ENCODE measurements at regions not wholly inside any gene's neighbourhood (a gene's known extent, or its start where the extent isn't known, plus 50 kb on each side); places are given as distances from the start of the nearest gene placed in this dataset.

DNA sequence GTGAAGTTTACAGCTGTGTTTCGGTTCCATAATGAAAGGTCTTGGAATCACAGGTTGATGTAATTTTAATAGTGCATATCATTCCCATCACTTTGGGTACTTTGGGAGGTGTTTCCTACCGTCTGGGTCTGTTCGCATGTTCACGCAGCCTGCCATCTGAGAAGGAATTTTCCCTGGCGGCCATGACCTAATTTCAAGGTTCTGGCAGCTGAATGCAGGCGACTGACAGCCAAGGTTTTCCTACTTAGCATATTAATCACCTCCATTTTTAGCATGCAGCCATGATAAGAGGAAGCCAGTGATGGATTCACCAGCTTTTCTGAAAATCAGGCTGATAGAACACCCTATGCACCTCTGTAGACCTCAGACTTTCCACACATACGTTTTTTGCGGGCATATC lies 319.1 kb upstream of the TMEM229A start:
- no peak overlapping the region for H3K9ac ChIP-seq (ENCODE audit: insufficient read depth, low read depth, low read length)
- DNase-seq (ENCODE audit: low spot score) (no peak), ATAC-seq (no peak), FAIRE-seq (no peak)
- intact Hi-C loops (cut with micrococcal nuclease; ENCODE audit: unreplicated experiment) (no loop called here), in situ Hi-C loops (cut with HindIII; ENCODE audit: extremely low pct_ligation_motif_present, low pct_unique_long_range_greater_than_20kb) (no loop called here)
- POLR2A ChIA-PET, result no interaction called here
- no peaks in the 10 kb centered on the region; the same call in 1 of the 2 replicates for H3K9me3 ChIP-seq (ENCODE audit: low read length)
- H3K79me2 ChIP-seq (ENCODE audit: insufficient read depth, low read length), result no peaks in the 10 kb centered on the region
- TF ChIP-seq TARDBP (CRISPR knock-in tag; IDR thresholded peaks at IDR 0.05), result no peak
- no peak for TF ChIP-seq ETV5 (CRISPR knock-in tag; IDR thresholded peaks at IDR 0.05; ENCODE audit: borderline replicate concordance)
- TF ChIP-seq, protein P1, sequence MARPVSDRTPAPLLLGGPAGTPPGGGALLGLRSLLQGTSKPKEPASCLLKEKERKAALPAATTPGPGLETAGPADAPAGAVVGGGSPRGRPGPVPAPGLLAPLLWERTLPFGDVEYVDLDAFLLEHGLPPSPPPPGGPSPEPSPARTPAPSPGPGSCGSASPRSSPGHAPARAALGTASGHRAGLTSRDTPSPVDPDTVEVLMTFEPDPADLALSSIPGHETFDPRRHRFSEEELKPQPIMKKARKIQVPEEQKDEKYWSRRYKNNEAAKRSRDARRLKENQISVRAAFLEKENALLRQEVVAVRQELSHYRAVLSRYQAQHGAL (CRISPR knock-in tag; IDR thresholded peaks at IDR 0.05; ENCODE audit: not compliant biosample characterization), result no peak
- TF ChIP-seq ZNF563 (CRISPR knock-in tag; IDR thresholded peaks at IDR 0.05), result no peak
- TF ChIP-seq HOXA7 (CRISPR knock-in tag; IDR thresholded peaks at IDR 0.05), result no peak
- H3K4me1 ChIP-seq (ENCODE audit: insufficient read depth, low read length), result no peaks in the 10 kb centered on the region
- WGBS (ENCODE audit: low lambda C conversion rate), result 15% methylated on average over 8 of the region's 8 CpGs
- no TSS peak for BruUV-seq (replicated peaks)
- no peaks in the 10 kb centered on the region for H3K36me3 ChIP-seq (replicated peaks in 1 of 2; ENCODE audit: control insufficient read depth in 1 of 2, insufficient read depth in 2 of 2, low read length in 2 of 2)
- H4K20me1 ChIP-seq (ENCODE audit: insufficient read depth, low read length), result no peaks in the 10 kb centered on the region
- H3K27me3 ChIP-seq (ENCODE audit: control insufficient read depth in 1 of 2, insufficient read depth in 2 of 2, low read length in 2 of 2), result no peaks in the 10 kb centered on the region
- no peak overlapping the region for H3K4me2 ChIP-seq (ENCODE audit: low read depth, low read length)
- H3K4me3 ChIP-seq (replicated peaks in 1 of 3; ENCODE audit: insufficient read depth in 1 of 3, low read depth in 2 of 3, low read length in 3 of 3), result no peak overlapping the region
- CTCF ChIA-PET (ENCODE audit: low intra/inter-chr PET ratio, low total read pairs), result no interaction called here
- H2AFZ ChIP-seq (ENCODE audit: low read length), result no peak overlapping the region
- no peak overlapping the region for H3K27ac ChIP-seq (ENCODE audit: extremely low read length, insufficient read depth, low read length)

DNA sequence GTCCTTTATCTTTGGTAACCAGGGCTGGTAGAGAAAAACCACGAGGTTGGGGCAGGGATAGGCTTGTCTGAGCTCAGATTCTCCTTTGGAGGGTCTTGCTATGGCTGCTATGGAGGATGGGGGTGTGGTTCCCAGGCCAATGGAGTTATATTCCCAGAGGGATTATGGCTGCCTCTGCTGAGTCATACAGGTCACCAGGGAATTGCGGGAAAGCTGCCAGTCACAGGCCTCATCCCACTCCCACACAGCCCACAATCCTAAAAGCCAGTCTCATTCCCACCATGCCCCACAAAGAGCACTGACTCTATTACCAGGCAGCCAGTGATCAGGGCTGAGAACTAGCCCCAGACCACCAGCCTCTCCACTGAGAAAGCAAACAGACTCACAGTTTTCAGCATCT lies 316.6 kb upstream of the TMEM229A start:
- no peak overlapping the region for H3K27ac ChIP-seq (ENCODE audit: extremely low read length, insufficient read depth, low read length)
- H3K4me3 ChIP-seq (replicated peaks in 1 of 3; ENCODE audit: insufficient read depth in 1 of 3, low read depth in 2 of 3, low read length in 3 of 3), result no peak overlapping the region
- ChIA-PET POLR2A (no interaction called here), CTCF (ENCODE audit: low intra/inter-chr PET ratio, low total read pairs) (no interaction called here)
- BruUV-seq (replicated peaks), result no TSS peak
- no peak overlapping the region for H3K4me2 ChIP-seq (ENCODE audit: low read depth, low read length)
- DNase-seq (ENCODE audit: low spot score) (no peak), FAIRE-seq (no peak), ATAC-seq (no peak)
- H3K79me2 ChIP-seq (ENCODE audit: insufficient read depth, low read length), result no peaks in the 10 kb centered on the region
- 0% methylated on average over 1 of the region's 2 CpGs for WGBS (ENCODE audit: low lambda C conversion rate)
- H3K9ac ChIP-seq (ENCODE audit: insufficient read depth, low read depth, low read length), result no peak overlapping the region
- no peaks in the 10 kb centered on the region for H3K27me3 ChIP-seq (ENCODE audit: control insufficient read depth in 1 of 2, insufficient read depth in 2 of 2, low read length in 2 of 2)
- H4K20me1 ChIP-seq (ENCODE audit: insufficient read depth, low read length), result no peaks in the 10 kb centered on the region
- in situ Hi-C loops (cut with HindIII; ENCODE audit: extremely low pct_ligation_motif_present, low pct_unique_long_range_greater_than_20kb), result no loop called here
- intact Hi-C loops (cut with micrococcal nuclease; ENCODE audit: unreplicated experiment), result no loop called here
- H3K9me3 ChIP-seq (ENCODE audit: low read length), result no peaks in the 10 kb centered on the region; the same call in 1 of the 2 replicates
- no peaks in the 10 kb centered on the region for H3K4me1 ChIP-seq (ENCODE audit: insufficient read depth, low read length)
- H2AFZ ChIP-seq (ENCODE audit: low read length), result no peak overlapping the region
- H3K36me3 ChIP-seq (replicated peaks in 1 of 2; ENCODE audit: control insufficient read depth in 1 of 2, insufficient read depth in 2 of 2, low read length in 2 of 2), result no peaks in the 10 kb centered on the region
- TF ChIP-seq, protein P2, sequence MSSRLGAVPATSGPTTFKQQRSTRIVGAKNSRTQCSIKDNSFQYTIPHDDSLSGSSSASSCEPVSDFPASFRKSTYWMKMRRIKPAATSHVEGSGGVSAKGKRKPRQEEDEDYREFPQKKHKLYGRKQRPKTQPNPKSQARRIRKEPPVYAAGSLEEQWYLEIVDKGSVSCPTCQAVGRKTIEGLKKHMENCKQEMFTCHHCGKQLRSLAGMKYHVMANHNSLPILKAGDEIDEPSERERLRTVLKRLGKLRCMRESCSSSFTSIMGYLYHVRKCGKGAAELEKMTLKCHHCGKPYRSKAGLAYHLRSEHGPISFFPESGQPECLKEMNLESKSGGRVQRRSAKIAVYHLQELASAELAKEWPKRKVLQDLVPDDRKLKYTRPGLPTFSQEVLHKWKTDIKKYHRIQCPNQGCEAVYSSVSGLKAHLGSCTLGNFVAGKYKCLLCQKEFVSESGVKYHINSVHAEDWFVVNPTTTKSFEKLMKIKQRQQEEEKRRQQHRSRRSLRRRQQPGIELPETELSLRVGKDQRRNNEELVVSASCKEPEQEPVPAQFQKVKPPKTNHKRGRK (CRISPR knock-in tag; IDR thresholded peaks at IDR 0.05), result no peak
- TF ChIP-seq SSRP1 (CRISPR knock-in tag; IDR thresholded peaks at IDR 0.05) (no peak), RFXANK (CRISPR knock-in tag; IDR thresholded peaks at IDR 0.05) (no peak), ZSCAN31 (CRISPR knock-in tag; IDR thresholded peaks at IDR 0.05; ENCODE audit: low read depth) (no peak), ZNF792 (CRISPR knock-in tag; IDR thresholded peaks at IDR 0.05) (no peak), THYN1 (CRISPR knock-in tag; IDR thresholded peaks at IDR 0.05; ENCODE audit: borderline replicate concordance, low read depth) (no peak)
- TF ChIP-seq, protein P3, sequence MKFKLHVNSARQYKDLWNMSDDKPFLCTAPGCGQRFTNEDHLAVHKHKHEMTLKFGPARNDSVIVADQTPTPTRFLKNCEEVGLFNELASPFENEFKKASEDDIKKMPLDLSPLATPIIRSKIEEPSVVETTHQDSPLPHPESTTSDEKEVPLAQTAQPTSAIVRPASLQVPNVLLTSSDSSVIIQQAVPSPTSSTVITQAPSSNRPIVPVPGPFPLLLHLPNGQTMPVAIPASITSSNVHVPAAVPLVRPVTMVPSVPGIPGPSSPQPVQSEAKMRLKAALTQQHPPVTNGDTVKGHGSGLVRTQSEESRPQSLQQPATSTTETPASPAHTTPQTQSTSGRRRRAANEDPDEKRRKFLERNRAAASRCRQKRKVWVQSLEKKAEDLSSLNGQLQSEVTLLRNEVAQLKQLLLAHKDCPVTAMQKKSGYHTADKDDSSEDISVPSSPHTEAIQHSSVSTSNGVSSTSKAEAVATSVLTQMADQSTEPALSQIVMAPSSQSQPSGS (CRISPR knock-in tag; IDR thresholded peaks at IDR 0.05), result no peak
- TF ChIP-seq, protein P4, sequence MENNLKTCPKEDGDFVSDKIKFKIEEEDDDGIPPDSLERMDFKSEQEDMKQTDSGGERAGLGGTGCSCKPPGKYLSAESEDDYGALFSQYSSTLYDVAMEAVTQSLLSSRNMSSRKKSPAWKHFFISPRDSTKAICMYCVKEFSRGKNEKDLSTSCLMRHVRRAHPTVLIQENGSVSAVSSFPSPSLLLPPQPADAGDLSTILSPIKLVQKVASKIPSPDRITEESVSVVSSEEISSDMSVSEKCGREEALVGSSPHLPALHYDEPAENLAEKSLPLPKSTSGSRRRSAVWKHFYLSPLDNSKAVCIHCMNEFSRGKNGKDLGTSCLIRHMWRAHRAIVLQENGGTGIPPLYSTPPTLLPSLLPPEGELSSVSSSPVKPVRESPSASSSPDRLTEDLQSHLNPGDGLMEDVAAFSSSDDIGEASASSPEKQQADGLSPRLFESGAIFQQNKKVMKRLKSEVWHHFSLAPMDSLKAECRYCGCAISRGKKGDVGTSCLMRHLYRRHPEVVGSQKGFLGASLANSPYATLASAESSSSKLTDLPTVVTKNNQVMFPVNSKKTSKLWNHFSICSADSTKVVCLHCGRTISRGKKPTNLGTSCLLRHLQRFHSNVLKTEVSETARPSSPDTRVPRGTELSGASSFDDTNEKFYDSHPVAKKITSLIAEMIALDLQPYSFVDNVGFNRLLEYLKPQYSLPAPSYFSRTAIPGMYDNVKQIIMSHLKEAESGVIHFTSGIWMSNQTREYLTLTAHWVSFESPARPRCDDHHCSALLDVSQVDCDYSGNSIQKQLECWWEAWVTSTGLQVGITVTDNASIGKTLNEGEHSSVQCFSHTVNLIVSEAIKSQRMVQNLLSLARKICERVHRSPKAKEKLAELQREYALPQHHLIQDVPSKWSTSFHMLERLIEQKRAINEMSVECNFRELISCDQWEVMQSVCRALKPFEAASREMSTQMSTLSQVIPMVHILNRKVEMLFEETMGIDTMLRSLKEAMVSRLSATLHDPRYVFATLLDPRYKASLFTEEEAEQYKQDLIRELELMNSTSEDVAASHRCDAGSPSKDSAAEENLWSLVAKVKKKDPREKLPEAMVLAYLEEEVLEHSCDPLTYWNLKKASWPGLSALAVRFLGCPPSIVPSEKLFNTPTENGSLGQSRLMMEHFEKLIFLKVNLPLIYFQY (CRISPR knock-in tag; IDR thresholded peaks at IDR 0.05; ENCODE audit: borderline replicate concordance), result no peak
